Spleen (tissue), 7 donors: ENCODE measurements at regions not wholly inside any gene's neighbourhood (a gene's known extent, or its start where the extent isn't known, plus 50 kb on each side); places are given as distances from the start of the nearest gene placed in this dataset.

Source experiments
- CTCF ChIP-seq, 11 experiments: fragments of 200-600 bp in 7 of 11; fragments of 450-650 bp in 4 of 11; sonication (generic) in 4 of 11; IDR thresholded peaks in 8 of 11; conservative IDR thresholded peaks in 3 of 11; 1 replicate in 7 of 11; 2 replicates in 4 of 11; pipeline versions ENCODE4 v1.4.0 to v1.8.0; 2016 to 2021; ENCODE audit warnings: antibody characterized with exemption in 11 of 11, inconsistent platforms in 4 of 11, mild to moderate bottlenecking in 1 of 11
- POLR2A ChIP-seq, 3 donors: fragments of 450-650 bp; IDR thresholded peaks; one replicate each; pipeline ENCODE4 v1.5.1; 2017; ENCODE audit warnings: antibody characterized with exemption in 3 of 3, mild to moderate bottlenecking in 1 of 3
- donor health status: DM: no; HTN: no; CAD: no; lungs with moderate emphysema.
- donor health status: DM: no; HTN: no; CAD: no.
- donor health status: DM: no; HTN: no; CAD: no.

DNA sequence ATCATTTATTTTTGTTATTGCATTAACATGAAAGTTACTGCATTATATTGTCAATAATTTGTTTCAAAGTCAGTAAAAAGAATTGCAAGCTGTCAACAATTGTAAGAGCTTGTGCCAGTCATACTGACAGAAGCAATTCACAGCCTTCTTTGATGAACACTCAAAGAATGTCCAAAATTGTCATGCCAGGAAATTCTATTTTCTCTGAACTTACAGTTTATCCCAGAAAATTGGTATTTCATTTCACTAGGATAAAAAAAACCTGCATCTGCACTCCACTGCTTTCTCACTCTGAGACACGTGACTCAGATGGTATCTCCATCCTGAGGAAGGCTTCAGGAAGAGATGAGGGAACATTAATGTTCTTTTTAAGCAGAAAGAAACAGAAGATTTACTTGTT is 332.6 kb upstream of the CCDC54 start:
- TF ChIP-seq POLR2A (IDR thresholded peaks at IDR 0.05): no peak
- TF ChIP-seq CTCF (IDR thresholded peaks at IDR 0.05 in 8 of 11, conservative IDR thresholded peaks at IDR 0.05 in 3 of 11): no peak
